ENCODE measurements at regions not wholly inside any gene's neighbourhood (a gene's known extent, or its start where the extent isn't known, plus 50 kb on each side); places are given as distances from the start of the nearest gene placed in this dataset.

DNA sequence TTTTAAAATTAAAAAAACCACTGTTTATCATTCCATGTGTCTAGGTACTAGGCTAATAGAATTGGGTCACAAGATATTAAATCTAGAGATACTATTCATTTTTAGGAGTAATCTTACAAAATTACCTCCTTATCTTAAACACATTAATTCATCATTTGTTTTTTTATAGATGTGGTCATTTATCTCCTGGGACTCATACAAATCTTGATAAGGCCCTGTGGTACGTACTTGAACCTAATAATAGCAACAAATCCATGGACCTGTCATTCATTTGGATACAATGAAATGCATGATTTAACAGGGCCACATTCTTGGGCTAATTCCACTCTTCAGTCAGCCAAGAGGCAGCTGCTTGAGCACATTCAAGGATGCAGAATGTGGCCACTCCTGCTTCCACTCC, 66.4 kb upstream of the MARCHF11 start:
- H3K23ac ChIP-seq (ENCODE audit: insufficient read length), result no peak overlapping the region
- no peak overlapping the region for H3K4me3 ChIP-seq (ENCODE audit: extremely low read depth in 1 of 4, insufficient read depth in 2 of 4, low read depth in 3 of 4, low read length in 4 of 4)
- CTCF ChIA-PET (ENCODE audit: partially characterized antibody), result no interaction called here
- no peaks in the 10 kb centered on the region for H3K27me3 ChIP-seq (replicated peaks in 1 of 4; ENCODE audit: control insufficient read depth in 3 of 4, extremely low read depth in 1 of 4, insufficient read depth in 3 of 4, low read length in 3 of 4)
- POLR2A ChIA-PET (ENCODE audit: partially characterized antibody), result no interaction called here
- no peak overlapping the region for H2BK120ac ChIP-seq (replicated peaks; ENCODE audit: low read depth, low read length)
- no peak overlapping the region for H2BK12ac ChIP-seq (ENCODE audit: low read depth, low read length)
- no peak overlapping the region for H4K5ac ChIP-seq (ENCODE audit: insufficient read length, low read depth, low read length)
- H3K9ac ChIP-seq (replicated peaks in 1 of 4; ENCODE audit: extremely low read depth in 1 of 4, low read depth in 3 of 4, low read length in 3 of 4), result no peak overlapping the region
- H3K79me2 ChIP-seq (ENCODE audit: control insufficient read depth in 1 of 2, insufficient read depth in 2 of 2, low read length in 2 of 2), result no peaks in the 10 kb centered on the region
- no peak overlapping the region for H4K8ac ChIP-seq (ENCODE audit: extremely low read depth, insufficient read depth, low read length)
- H3K23me2 ChIP-seq (ENCODE audit: low read depth, low read length), result no peaks in the 10 kb centered on the region; the same call in 1 of the 2 replicates
- no peak overlapping the region for H2AK5ac ChIP-seq (ENCODE audit: low read depth, low read length)
- no peak overlapping the region for H4K91ac ChIP-seq (replicated peaks; ENCODE audit: insufficient read length, low read length)
- H2BK15ac ChIP-seq (ENCODE audit: low read length), result no peak overlapping the region
- H2AFZ ChIP-seq (ENCODE audit: low read length), result no peak overlapping the region
- H3K56ac ChIP-seq (replicated peaks; ENCODE audit: insufficient read length, low read depth, low read length), result no peak overlapping the region
- H4K20me1 ChIP-seq (replicated peaks in 1 of 2; ENCODE audit: control insufficient read depth in 1 of 2, insufficient read depth in 2 of 2, low read length in 2 of 2), result no peaks in the 10 kb centered on the region
- no peak overlapping the region for H3K4me2 ChIP-seq (ENCODE audit: insufficient read depth in 1 of 2, low read depth in 2 of 2, low read length in 2 of 2)
- H3K9me3 ChIP-seq (ENCODE audit: insufficient read depth in 2 of 2, low read depth in 1 of 2, low read length in 1 of 2), result no peaks in the 10 kb centered on the region
- WGBS, 2 experiments (ENCODE audit: extremely low coverage in 1 of 2, insufficient coverage in 1 of 2, insufficient read length in 1 of 2, insufficient replicate concordance in 2 of 2, low coverage in 1 of 2, low lambda C conversion rate in 2 of 2, missing lambda C conversion rate in 1 of 2), result 100% methylated on average over 1 of the region's 1 CpG; no CpG with 5 or more reads in 1 of the 2 experiments
- no peaks in the 10 kb centered on the region for H3K4me1 ChIP-seq (replicated peaks in 1 of 4; ENCODE audit: control insufficient read depth in 3 of 4, insufficient read depth in 4 of 4, low read length in 3 of 4)
- DNase-seq (ENCODE audit: low read depth in 1 of 2, low spot score in 2 of 2) (no peak), FAIRE-seq (no peak)
- no peak overlapping the region for H2BK20ac ChIP-seq (ENCODE audit: low read length)
- no peak overlapping the region for H2BK5ac ChIP-seq (ENCODE audit: low read depth, low read length)
- H3K18ac ChIP-seq (ENCODE audit: extremely low read depth, low read length), result no peak overlapping the region
- H3K14ac ChIP-seq (ENCODE audit: insufficient read length), result no peak overlapping the region
- H3K79me1 ChIP-seq (ENCODE audit: low read depth, low read length), result no peaks in the 10 kb centered on the region
- H3K36me3 ChIP-seq (ENCODE audit: control insufficient read depth in 2 of 4, insufficient read depth in 4 of 4, low read length in 3 of 4), result no peaks in the 10 kb centered on the region
- H3K4ac ChIP-seq (replicated peaks; ENCODE audit: insufficient read length, low read depth, low read length), result no peak overlapping the region
- no peak overlapping the region for H3K27ac ChIP-seq (ENCODE audit: low read depth, low read length)
- TF ChIP-seq, protein P1, sequence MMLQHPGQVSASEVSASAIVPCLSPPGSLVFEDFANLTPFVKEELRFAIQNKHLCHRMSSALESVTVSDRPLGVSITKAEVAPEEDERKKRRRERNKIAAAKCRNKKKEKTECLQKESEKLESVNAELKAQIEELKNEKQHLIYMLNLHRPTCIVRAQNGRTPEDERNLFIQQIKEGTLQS (IDR thresholded peaks at IDR 0.05; ENCODE audit: insufficient read depth, low read depth, low read length), result no peak
- no peak for TF ChIP-seq TAF1 (IDR thresholded peaks at IDR 0.05; ENCODE audit: low read depth, low read length)
- no peak for TF ChIP-seq SIX5 (IDR thresholded peaks at IDR 0.05; ENCODE audit: low read depth, low read length)
- TF ChIP-seq CTCF (IDR thresholded peaks at IDR 0.05; ENCODE audit: control extremely low read depth in 1 of 3, insufficient read depth in 1 of 3, low read depth in 1 of 3, low read length in 3 of 3), result no peak
- no peak for TF ChIP-seq RAD21 (IDR thresholded peaks at IDR 0.05 in 1 of 2, conservative IDR thresholded peaks at IDR 0.05 in 1 of 2; ENCODE audit: low read depth in 2 of 2, low read length in 2 of 2)
- TF ChIP-seq KDM4A (IDR thresholded peaks at IDR 0.05; ENCODE audit: low read depth, low read length, severe bottlenecking), result no peak
- TF ChIP-seq, protein P2, sequence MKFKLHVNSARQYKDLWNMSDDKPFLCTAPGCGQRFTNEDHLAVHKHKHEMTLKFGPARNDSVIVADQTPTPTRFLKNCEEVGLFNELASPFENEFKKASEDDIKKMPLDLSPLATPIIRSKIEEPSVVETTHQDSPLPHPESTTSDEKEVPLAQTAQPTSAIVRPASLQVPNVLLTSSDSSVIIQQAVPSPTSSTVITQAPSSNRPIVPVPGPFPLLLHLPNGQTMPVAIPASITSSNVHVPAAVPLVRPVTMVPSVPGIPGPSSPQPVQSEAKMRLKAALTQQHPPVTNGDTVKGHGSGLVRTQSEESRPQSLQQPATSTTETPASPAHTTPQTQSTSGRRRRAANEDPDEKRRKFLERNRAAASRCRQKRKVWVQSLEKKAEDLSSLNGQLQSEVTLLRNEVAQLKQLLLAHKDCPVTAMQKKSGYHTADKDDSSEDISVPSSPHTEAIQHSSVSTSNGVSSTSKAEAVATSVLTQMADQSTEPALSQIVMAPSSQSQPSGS (IDR thresholded peaks at IDR 0.05; ENCODE audit: low read length), result no peak
- TF ChIP-seq RNF2 (IDR thresholded peaks at IDR 0.05; ENCODE audit: borderline replicate concordance, low read depth, low read length, missing control alignments, poor library complexity, severe bottlenecking), result no peak
